ENCODE measurements at regions not wholly inside any gene's neighbourhood (a gene's known extent, or its start where the extent isn't known, plus 50 kb on each side); places are given as distances from the start of the nearest gene placed in this dataset.
"Not testable (repeated sequence)": the region's sequence is repeated elsewhere in the genome, so short reads cannot be mapped to it uniquely, and the experiment has no call there.

DNA sequence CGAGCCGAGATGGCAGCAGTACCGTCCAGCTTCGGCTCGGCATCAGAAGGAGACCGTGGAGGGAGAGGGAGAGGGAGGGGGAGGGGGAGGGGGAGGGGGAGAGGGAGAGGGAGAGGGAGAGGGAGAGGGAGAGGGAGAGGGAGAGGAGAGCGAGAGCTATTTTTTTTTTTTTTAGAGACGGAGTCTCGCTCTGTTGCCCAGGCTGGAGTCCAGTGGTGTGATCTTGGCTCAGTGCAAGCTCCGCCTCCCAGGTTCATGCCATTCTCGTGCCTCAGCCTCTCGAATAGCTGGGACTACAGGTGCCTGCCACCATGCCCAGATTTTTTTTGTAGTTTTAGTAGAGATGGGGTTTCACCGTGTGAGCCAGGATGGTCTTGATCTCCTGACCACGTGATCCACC is 106.1 kb upstream of the EEF2KMT start:
- DNase-seq, result not testable (repeated sequence)

DNA sequence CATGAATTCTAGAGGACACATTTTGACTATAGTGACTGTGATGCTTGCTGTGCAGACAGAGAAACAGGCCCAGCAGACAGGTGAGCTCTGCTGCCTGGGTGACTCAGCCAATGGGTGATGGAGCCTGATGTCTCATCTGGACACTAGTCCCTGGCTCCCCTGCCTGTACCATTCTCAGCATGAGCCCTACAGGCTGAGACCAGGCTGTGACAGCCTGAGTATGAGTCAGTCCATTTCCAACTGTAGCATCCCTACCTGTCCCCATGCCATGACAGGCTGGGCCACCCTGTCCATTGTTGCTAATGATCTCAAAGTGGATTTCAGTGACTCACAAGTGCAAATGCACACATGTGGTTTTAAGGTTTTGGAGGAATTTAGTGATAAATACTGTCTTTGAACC is 102.5 kb upstream of the EEF2KMT start:
- no peak for DNase-seq

DNA sequence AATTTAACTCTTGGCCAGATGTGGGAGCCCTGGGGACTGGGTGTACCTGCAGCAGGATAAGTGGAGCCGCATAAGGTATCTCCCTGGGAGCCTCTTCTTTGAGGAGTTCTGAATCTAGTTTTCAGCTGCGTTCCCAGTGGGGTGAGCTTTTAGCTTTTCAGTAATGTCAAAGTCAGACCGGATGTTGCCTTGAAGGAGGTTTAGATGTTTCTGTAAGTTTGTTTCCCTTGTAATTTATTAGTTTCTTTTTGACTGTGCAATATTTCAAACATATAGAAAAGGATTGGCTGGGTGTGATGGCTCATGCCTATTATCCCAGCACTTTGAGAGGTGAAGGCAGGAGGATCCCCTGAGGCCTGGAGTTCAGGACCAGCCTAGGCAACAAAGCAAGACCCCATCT is 98.6 kb upstream of the EEF2KMT start:
- no peak for DNase-seq

DNA sequence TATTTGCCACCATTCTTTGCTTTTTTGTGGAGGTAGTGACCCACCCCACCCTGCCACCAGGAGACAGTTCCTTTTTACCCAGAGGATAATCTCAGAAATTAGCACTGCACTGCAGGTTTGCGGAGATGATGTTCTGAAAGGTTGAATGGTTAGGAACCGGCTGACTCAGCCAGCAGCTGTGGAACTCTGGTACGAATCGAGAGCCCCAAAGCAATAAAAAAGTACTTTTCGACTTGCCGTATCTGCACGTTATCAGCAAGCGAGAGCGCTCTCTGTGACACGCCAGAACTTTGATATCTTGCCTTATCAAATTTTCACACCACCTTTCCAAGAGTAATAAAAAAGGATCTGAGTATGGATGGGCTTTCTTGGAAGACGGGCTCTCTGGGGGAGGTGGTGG is 96.3 kb upstream of the EEF2KMT start:
- DNase-seq, result no peak

DNA sequence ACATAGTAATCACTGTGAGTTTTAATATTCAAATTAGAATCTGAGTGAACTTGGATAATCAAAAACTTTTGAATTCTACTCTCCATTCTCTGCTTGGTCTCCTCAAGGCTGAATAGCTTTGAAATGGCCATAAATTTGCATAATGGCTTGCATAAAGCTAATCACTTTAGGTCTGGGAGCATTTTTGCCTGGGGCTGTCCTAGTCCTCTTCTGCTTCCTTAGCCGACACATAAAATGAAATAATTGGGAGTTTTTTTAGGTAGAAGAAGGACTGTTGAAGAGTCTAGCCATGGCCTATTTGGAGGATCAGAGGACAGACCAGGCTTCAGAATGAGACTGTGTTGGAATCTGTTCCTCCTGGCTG is 91.4 kb upstream of the EEF2KMT start:
- no peak for DNase-seq

DNA sequence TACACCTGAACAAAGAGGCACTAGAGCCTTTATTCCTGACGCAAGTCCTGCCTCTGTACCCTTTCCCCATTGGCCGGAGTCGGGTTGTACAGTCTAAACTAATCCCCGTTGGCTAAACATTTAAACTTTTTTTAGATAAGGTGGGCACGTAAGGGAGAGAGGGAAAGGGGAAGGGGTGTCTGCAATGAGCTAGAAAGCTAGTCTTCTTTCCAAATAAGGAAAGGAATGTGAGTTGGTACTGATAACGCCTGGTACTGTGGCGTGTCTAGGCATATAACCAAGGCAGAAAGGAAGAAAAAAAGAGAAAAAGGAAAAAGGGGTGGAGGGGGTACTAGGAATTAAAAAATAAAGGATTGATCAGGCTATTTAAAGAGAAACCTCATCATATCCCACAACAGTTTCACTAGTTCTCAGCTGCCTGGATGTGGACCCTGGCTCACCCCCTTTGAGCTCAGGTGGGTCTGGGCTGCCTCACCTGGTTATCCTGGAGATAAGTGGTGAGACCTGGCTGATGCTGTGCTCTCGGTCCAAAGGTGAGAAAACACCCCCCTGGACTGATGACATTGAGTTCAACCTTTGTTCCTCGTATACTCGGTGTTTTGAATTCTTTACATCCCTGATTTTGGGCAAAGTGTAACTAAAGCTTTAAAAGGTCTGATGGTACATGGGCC is 90.9 kb upstream of the EEF2KMT start:
- no peak for DNase-seq

DNA sequence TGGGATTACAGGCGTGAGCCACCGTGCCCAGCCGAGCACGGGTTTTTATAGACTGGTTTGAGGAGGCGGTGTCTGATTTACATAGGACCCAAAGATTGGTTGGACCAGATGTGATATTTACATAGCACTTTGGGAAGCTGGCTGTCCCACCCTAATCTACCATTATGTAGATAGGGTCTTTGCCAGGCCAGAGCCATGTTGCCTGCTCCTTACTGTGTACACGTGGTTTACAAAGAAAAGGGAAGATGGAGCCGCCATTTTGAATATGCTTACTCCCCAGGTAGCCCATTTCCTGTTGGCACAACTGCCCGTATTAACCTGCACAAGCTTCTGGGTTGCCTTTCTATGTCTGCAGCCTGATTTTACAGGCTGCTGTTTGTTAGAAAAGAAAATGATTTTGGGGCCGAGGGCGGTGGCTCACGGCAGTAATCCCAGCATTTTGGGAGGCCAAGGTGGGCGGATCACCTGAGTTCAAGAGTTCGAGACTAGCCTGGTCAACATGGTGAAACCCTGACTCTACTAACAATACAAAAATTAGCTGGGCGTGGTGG is 89.9 kb upstream of the EEF2KMT start:
- no peak for DNase-seq

DNA sequence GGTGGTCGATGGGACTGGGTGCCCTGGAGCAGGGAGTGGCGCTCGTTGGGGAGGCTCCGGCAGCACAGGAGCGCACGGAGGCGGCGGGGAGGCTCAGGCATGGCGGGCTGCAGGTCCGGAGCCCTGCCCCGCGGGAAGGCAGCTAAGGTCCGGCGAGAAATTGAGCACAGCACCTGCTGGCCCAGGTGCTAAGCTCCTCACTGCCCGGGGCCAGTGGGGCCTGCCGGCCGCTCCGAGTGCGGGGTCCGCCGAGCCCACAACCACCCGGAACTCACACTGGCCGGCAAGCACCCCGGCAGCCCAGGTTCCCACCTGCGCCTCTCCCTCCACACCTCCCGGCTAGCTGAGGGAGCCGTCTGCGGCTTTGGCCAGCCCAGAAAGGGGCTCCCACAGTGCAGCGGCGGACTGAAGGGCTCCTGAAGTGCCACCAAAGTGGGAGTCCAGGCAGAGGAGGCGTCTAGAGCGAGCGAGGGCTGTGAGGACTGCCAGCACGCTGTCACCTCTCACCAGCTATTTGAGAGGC is 88.8 kb upstream of the EEF2KMT start:
- no peak for DNase-seq

DNA sequence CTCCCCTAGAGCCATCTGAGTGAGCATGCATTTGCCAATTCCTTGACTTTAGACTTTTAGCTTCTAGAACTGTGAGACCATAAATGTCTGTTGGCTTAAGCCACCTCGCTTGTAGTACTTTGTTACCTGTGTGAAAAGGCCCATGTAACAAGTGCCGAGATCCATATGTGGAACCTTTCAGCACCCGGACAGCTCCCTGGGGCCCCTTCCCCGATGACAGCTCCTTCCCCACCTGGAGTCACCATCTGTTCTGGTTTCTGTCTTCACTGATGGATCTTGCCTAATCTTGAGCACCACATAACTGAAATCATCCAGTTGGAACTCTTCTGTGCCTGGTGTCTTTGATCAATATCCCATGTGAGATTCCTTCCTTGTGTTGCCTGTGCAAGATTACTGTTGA is 78.9 kb upstream of the EEF2KMT start:
- DNase-seq, result no peak

DNA sequence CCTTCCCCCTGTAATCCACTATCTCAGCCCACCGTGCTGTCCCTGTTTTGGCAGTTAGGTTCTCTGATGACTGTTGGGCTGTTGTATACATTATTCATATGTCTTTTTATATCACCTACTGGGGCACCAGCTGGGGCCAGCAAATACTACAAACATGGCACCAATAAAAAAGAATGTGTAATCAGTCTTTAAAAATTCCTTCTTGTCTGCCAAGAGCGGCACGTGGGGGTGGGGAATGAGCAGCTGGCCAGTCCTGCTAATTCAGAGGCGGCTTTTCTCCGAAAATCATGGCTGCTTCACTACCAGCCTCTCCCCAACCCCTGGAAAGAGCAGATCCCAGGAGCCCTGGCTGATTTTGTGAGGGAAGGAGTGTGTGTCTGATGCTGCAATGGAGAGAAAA is 77.7 kb upstream of the EEF2KMT start:
- peak in 5 of 51 donors; percentile 3 to 46 (median 8) for DNase-seq

DNA sequence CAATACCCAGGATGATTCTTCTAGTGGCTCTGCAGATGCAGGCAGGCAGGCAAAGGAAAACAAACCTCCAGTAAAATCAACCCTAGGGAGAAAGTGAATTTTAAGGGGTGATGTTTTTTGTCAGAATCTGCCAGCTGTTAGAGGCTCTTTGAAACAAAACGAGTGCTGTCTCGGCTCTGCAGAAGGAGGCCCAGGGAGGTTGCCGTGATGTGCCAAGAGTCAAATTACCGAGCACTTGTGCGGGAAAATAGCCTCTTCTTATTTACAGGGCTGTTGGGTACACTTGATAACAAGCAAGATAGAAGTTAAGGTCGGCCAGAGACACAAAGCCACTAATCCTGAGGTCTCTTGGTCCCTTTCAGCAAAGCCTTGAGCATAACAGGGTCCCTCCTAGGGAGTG is 68.9 kb upstream of the EEF2KMT start:
- DNase-seq, result no peak

DNA sequence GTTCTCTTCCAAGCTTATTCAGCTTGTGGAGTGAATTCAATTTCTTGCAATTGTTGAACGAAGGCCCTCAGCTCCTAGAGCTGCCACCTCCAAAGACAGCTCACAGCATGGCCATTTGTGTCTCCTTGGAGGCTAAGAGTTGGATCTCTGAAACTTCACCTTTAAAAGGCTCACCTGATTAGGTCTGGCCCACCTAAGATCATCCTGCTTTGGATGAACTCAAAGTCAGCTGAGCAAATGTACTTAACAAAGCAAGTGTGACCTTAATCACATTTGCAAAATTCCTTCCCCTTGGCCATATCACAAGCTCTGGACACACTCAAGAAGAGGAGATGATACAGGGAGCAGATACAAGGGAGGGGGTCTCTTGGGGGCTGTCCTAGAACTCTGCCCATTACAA is 67.8 kb upstream of the EEF2KMT start:
- DNase-seq, result not testable (repeated sequence)

DNA sequence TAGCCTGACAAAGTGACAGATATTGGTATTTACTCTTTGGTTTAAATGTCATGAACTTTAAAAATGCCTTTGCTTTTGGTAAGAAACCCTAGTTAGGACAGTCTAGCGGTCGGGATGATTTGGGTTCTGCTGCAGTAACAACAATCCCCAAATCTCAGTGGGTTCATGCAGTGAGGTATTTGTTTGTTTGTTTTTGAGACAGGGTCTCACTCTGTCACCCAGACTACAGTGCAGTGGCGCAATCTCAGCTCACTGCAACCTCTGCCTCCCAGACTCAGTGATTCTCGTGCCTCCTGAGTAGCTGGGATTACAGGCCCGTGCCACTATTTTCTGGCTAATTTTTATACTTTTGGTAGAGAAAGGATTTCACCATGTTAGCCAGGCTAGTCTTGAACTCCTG is 65.2 kb upstream of the EEF2KMT start:
- DNase-seq, result not testable (repeated sequence)

DNA sequence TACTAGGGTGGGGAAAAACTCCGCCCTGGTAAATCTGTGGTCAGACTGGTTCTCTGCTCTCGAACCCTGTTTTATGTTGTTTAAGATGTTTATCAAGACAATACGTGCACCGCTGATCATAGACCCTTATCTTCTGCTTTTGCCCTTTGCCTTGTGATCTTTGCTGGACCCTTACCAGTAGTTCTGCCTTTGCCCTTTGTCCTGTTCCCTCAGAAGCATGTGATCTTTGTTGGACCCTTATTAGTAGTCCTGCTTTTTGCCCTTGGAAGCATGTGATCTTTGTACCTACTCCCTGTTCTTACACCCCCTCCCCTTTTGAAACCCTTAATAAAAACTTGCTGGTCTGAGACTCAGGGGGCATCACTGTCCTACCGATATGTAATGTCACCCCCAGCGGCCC is 64.3 kb upstream of the EEF2KMT start:
- DNase-seq, result not testable (repeated sequence)

DNA sequence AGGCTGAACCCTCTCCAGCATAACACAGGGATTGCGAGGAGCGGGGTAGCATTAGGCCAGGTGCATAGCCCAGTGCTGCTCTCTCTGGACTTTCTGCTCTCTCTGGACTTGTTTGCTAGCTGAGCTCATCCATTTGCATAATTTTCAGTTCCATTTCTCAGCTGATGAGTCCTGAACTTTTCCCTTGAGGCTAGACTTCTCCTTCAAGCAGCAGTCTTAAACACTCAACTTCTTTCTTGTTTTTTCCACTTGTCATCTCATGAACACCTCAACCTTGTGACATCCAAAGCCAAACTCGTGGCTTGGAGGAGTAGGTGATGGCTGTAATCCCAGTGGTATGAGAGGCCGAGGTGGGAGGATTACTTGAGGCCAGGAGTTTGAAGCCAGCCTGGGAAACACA is 62.4 kb upstream of the EEF2KMT start:
- not testable (repeated sequence) for DNase-seq

DNA sequence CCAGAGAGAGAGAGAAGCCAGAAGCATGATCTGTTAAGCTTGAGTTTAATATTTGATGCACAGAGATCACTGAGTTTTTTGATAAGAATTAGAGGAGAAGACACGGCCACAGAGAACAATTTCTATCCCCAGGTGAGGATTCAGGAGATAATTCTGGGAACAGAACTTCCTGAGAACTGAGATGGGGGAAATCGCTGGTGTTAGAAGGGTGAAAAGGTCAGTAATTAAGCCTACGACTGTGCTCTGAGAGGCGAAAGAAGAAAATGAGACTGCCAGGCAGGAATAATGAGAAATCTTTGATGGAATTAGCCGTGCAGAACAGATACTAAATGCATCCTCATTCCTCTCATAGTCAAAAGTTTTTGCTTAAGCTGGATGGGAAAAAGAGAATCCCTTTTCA is 61.9 kb upstream of the EEF2KMT start:
- DNase-seq, result not testable (repeated sequence)

DNA sequence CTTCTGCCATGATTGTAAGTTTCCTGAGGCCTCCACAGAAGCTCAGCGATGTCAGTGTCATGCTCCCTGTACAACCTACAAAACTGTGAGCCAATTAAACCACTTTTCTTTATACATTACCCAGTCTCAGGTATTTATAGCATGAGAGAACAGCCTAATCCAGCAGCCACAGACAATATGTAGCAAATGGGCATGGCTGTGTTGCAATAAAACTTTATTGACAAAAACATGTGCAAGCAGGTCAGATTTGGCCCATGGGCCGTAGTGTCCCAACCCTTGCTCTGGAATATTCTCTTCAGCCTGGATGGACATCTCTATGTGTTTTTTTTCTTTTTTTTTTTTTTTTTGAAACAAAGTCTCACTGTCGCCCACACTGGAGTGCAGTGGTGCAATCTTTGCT is 60.9 kb upstream of the EEF2KMT start:
- DNase-seq, result no peak

DNA sequence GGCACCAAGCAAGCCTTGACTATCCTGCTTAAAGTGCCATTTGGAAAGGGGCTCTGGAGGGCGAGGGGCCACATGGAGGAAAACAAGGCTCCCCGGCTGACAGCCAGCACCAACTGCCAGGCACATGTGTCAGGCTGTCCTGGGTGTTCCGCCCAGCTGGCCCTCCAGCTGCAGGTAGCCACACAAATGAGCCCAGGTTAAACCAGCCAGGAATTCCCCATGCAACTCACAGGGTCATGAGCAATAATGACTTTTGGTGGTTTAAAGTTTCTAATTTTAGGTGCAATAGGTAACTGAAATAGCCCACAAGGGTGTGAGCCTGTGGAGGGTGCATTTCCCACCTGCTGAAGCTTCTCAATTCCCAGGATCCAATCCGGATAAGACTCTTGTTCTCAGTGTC is 58.9 kb upstream of the EEF2KMT start:
- DNase-seq, result not testable (repeated sequence)

DNA sequence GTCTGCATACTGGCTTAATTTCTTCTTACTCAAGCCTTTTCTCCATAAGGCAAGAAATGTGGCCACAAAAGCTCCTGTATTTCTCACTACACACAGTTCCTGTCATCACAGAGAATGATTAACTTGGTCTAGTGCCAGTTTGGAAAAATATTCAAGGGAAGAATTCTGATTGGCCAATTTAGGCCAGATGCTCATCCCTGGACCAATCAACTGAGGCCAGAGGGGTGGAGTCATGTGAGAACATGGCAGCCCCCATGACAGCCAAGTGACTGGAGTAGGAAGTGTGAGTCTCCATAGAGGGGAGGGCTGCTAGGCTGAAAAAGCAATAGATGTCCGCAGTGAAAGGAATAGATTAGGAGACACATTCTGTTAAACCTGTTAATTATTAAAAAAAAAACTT is 56.4 kb upstream of the EEF2KMT start:
- not testable (repeated sequence) for DNase-seq

DNA sequence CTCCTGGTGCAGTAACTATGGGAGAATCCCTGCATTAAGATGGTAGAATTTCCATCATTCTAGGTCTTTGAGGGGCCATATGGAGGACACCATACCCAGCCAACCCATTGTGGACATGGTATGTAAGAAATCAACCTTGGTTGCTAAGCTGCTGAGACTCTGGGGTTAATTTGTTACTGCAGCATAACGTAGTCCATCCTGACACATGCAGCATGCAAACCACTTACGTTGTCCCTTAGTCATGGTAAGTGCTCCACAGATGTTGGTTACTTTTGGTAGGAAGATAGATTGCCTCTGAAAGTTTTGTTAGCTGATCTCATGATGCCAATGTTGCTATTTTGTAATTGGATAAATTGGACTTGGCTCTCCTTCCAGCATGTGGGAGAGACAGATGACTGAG is 53.8 kb upstream of the EEF2KMT start:
- not testable (repeated sequence) for DNase-seq
